Mesenchymal stem cell (in vitro differentiated cells and primary cell): ENCODE measurements at regions not wholly inside any gene's neighbourhood (a gene's known extent, or its start where the extent isn't known, plus 50 kb on each side); places are given as distances from the start of the nearest gene placed in this dataset.

Experiments used
- DNase-seq: peaks from one replicate; pipeline ENCODE4 v3.0.0-alpha.2; 2013
- H2AFZ ChIP-seq: one replicate; pipeline ENCODE4 v1.6.1; 2013; ENCODE audit warnings: low read depth, mild to moderate bottlenecking, control low read depth, inconsistent platforms, low read length, moderate library complexity
- H2AK5ac ChIP-seq: 2 replicates; pipeline ENCODE4 v1.6.1; 2013; ENCODE audit warnings: low read length, moderate library complexity, mild to moderate bottlenecking, inconsistent platforms; ENCODE audit not compliant: severe bottlenecking
- H2BK120ac ChIP-seq: one replicate; pipeline ENCODE4 v1.6.1; 2013; ENCODE audit warnings: low read depth, mild to moderate bottlenecking, inconsistent platforms, low read length, moderate library complexity
- H2BK12ac ChIP-seq, 2 experiments: one replicate each; pipeline ENCODE4 v1.6.1; 2013; ENCODE audit warnings: inconsistent platforms in 2 of 2, low read length in 2 of 2, mild to moderate bottlenecking in 2 of 2, moderate library complexity in 2 of 2, control low read depth in 1 of 2
- H2BK15ac ChIP-seq: one replicate; pipeline ENCODE4 v1.6.1; 2013; ENCODE audit warnings: mild to moderate bottlenecking, low read depth, inconsistent platforms; ENCODE audit not compliant: poor library complexity, severe bottlenecking
- H2BK5ac ChIP-seq: 2 replicates; pipeline ENCODE4 v1.6.1; 2013; ENCODE audit warnings: low read depth, mild to moderate bottlenecking, low read length, control low read depth, inconsistent platforms; ENCODE audit not compliant: poor library complexity, severe bottlenecking
- H3K14ac ChIP-seq, 2 experiments: one replicate each; pipeline ENCODE4 v1.6.1; 2013; ENCODE audit warnings: inconsistent platforms in 2 of 2, low read length in 2 of 2, control low read depth in 1 of 2, mild to moderate bottlenecking in 1 of 2, moderate library complexity in 1 of 2
- H3K18ac ChIP-seq, 2 experiments: one replicate each; pipeline ENCODE4 v1.6.1; 2013; ENCODE audit warnings: inconsistent platforms in 2 of 2, low read length in 2 of 2, control low read depth in 1 of 2, low read depth in 1 of 2, mild to moderate bottlenecking in 1 of 2
- H3K23ac ChIP-seq, 2 experiments: one replicate each; pipeline ENCODE4 v1.6.1; 2013; ENCODE audit warnings: inconsistent platforms in 2 of 2, low read length in 2 of 2, mild to moderate bottlenecking in 2 of 2, moderate library complexity in 2 of 2, control low read depth in 1 of 2
- H3K27ac ChIP-seq: 2 replicates; pipeline ENCODE4 v1.5.1; 2013; ENCODE audit warnings: mild to moderate bottlenecking, moderate library complexity, low read length, control low read depth, inconsistent platforms; ENCODE audit not compliant: poor library complexity, severe bottlenecking
- H3K27me3 ChIP-seq, 2 experiments: 2 replicates each; pipeline versions ENCODE4 v1.6.1 to v1.7.0; 2013; ENCODE audit warnings: low read length in 2 of 2, mild to moderate bottlenecking in 2 of 2, moderate library complexity in 2 of 2, control low read depth in 1 of 2, inconsistent platforms in 1 of 2; ENCODE audit not compliant: control insufficient read depth in 1 of 2, insufficient read depth in 1 of 2
- H3K36me3 ChIP-seq, 2 experiments: 2 replicates each; pipeline versions ENCODE4 v1.6.1 to v1.7.0; 2013; ENCODE audit warnings: low read length in 2 of 2, control low read depth in 1 of 2, inconsistent platforms in 1 of 2, low read depth in 1 of 2, mild to moderate bottlenecking in 1 of 2; ENCODE audit not compliant: insufficient read depth in 2 of 2, control insufficient read depth in 1 of 2
- H3K4ac ChIP-seq, 2 experiments: one replicate each; pipeline ENCODE4 v1.6.1; 2013; ENCODE audit warnings: inconsistent platforms in 2 of 2, low read length in 2 of 2, mild to moderate bottlenecking in 2 of 2, moderate library complexity in 2 of 2, control low read depth in 1 of 2, low read depth in 1 of 2
- H3K4me1 ChIP-seq: 2 replicates; pipeline ENCODE4 v1.6.1; 2013; ENCODE audit warnings: low read depth, low read length, control low read depth; ENCODE audit not compliant: control insufficient read depth, insufficient read depth
- H3K4me2 ChIP-seq: 2 replicates; pipeline ENCODE4 v1.6.1; 2013; ENCODE audit warnings: low read length, mild to moderate bottlenecking, inconsistent platforms; ENCODE audit not compliant: poor library complexity, severe bottlenecking
- H3K4me3 ChIP-seq, 2 experiments: 2 replicates each; pipeline versions ENCODE4 v1.5.1 to v1.7.0; 2013; ENCODE audit warnings: low read length in 2 of 2, mild to moderate bottlenecking in 2 of 2, control low read depth in 1 of 2, low read depth in 1 of 2; ENCODE audit not compliant: insufficient read depth in 1 of 2
- H3K79me1 ChIP-seq: replicated peaks from 2 replicates; pipeline ENCODE4 v1.6.1; 2013; ENCODE audit warnings: mild to moderate bottlenecking, control low read depth, low read length, inconsistent platforms; ENCODE audit not compliant: poor library complexity, severe bottlenecking
- H3K9ac ChIP-seq: 2 replicates; pipeline ENCODE4 v1.7.0; 2013; ENCODE audit warnings: mild to moderate bottlenecking, low read length, moderate library complexity
- H3K9me3 ChIP-seq: 2 replicates; pipeline ENCODE4 v1.7.0; 2013; ENCODE audit warnings: mild to moderate bottlenecking, low read length; ENCODE audit not compliant: control insufficient read depth
- H4K8ac ChIP-seq: one replicate; pipeline ENCODE4 v1.6.1; 2013; ENCODE audit warnings: inconsistent platforms, mild to moderate bottlenecking, low read length, moderate library complexity
- H4K91ac ChIP-seq: one replicate; pipeline ENCODE4 v1.6.1; 2013; ENCODE audit warnings: mild to moderate bottlenecking, low read length, inconsistent platforms
- WGBS: methylation state at CpG from one replicate; pipeline ENCODE4 v1.1.7; 2013; ENCODE audit warnings: mixed read lengths; 5-methylcytosine and 5-hydroxymethylcytosine counted together

- no peak for DNase-seq
- Histone ChIP-seq H2BK120ac (no peak overlapping the region), H3K27me3 (no peaks in the 10 kb centered on the region), H3K23ac (no peak overlapping the region), H3K4me2 (no peak overlapping the region), H3K9me3 (no peaks in the 10 kb centered on the region), H2AFZ (no peak overlapping the region), H4K91ac (no peak overlapping the region), H3K14ac (no peak overlapping the region), H2BK12ac (no peak overlapping the region), H3K18ac (no peak overlapping the region), H3K4ac (no peak overlapping the region), H3K36me3 (no peaks in the 10 kb centered on the region), H2BK15ac (no peak overlapping the region), H3K4me1 (peaks cover 1% of the 10 kb centered on the region), H2BK5ac (no peak overlapping the region), H4K8ac (no peak overlapping the region), H3K27ac (no peak overlapping the region), H3K4me3 (no peak overlapping the region), H3K9ac (no peak overlapping the region), H3K79me1 (no peaks in the 10 kb centered on the region), H2AK5ac (no peak overlapping the region)
- 86% methylated on average over 17 of the region's 17 CpGs for WGBS
These were observed 100.8 kb upstream of the C1orf174 start for GRCh38 chr1:4000811-4001251.

- no peak overlapping the region for H2BK12ac ChIP-seq
- H3K4me3 ChIP-seq: no peak overlapping the region
- peaks cover 1% of the 10 kb centered on the region for H3K4me1 ChIP-seq
- no peaks in the 10 kb centered on the region for H3K36me3 ChIP-seq
- no peak overlapping the region for H3K9ac ChIP-seq
- H3K4me2 ChIP-seq: no peak overlapping the region
- H2BK15ac ChIP-seq: no peak overlapping the region
- H3K18ac ChIP-seq: no peak overlapping the region
- H4K91ac ChIP-seq: no peak overlapping the region
- no peak overlapping the region for H3K14ac ChIP-seq
- no peak overlapping the region for H2AFZ ChIP-seq
- no peak overlapping the region for H4K8ac ChIP-seq
- no peak for DNase-seq
- H3K27me3 ChIP-seq: no peaks in the 10 kb centered on the region
- no peak overlapping the region for H3K23ac ChIP-seq
- H2BK5ac ChIP-seq: no peak overlapping the region
- H3K9me3 ChIP-seq: no peaks in the 10 kb centered on the region
- H2AK5ac ChIP-seq: no peak overlapping the region
- no peak overlapping the region for H3K4ac ChIP-seq
- no peak overlapping the region for H2BK120ac ChIP-seq
- no peaks in the 10 kb centered on the region for H3K79me1 ChIP-seq
- 80% methylated on average over 9 of the region's 10 CpGs for WGBS
- no peak overlapping the region for H3K27ac ChIP-seq
These were observed 101.4 kb upstream of the C1orf174 start for GRCh38 chr1:4001461-4001860.

GRCh38 chr1:4002061-4002521 is 102.0 kb upstream of the C1orf174 start:
- Histone ChIP-seq H2BK120ac (no peak overlapping the region), H2AK5ac (no peak overlapping the region), H3K18ac (no peak overlapping the region), H2AFZ (no peak overlapping the region), H3K4me2 (no peak overlapping the region), H3K9ac (no peak overlapping the region), H3K79me1 (no peaks in the 10 kb centered on the region), H3K9me3 (no peaks in the 10 kb centered on the region), H3K36me3 (no peaks in the 10 kb centered on the region), H2BK15ac (no peak overlapping the region), H2BK5ac (no peak overlapping the region), H3K4me1 (peaks cover 1% of the 10 kb centered on the region), H3K23ac (no peak overlapping the region), H3K4ac (no peak overlapping the region), H4K91ac (no peak overlapping the region), H4K8ac (no peak overlapping the region), H2BK12ac (no peak overlapping the region), H3K4me3 (no peak overlapping the region), H3K27me3 (no peaks in the 10 kb centered on the region), H3K14ac (no peak overlapping the region), H3K27ac (no peak overlapping the region)
- 78% methylated on average over 13 of the region's 13 CpGs for WGBS
- DNase-seq: no peak

GRCh38 chr1:4002741-4003140 is 102.7 kb upstream of the C1orf174 start:
- no peak overlapping the region for H2AK5ac ChIP-seq
- no peaks in the 10 kb centered on the region for H3K79me1 ChIP-seq
- no peak overlapping the region for H3K4me2 ChIP-seq
- H3K9ac ChIP-seq: no peak overlapping the region
- H2BK15ac ChIP-seq: no peak overlapping the region
- no peak overlapping the region for H3K4me3 ChIP-seq
- H3K23ac ChIP-seq: no peak overlapping the region
- H4K8ac ChIP-seq: no peak overlapping the region
- no peak overlapping the region for H3K4ac ChIP-seq
- no peak overlapping the region for H2BK12ac ChIP-seq
- no peaks in the 10 kb centered on the region for H3K27me3 ChIP-seq
- H2BK120ac ChIP-seq: no peak overlapping the region
- H2BK5ac ChIP-seq: no peak overlapping the region
- no peak overlapping the region for H4K91ac ChIP-seq
- DNase-seq: no peak
- peaks cover 1% of the 10 kb centered on the region for H3K4me1 ChIP-seq
- H2AFZ ChIP-seq: no peak overlapping the region
- no peak overlapping the region for H3K14ac ChIP-seq
- H3K18ac ChIP-seq: no peak overlapping the region
- no peak overlapping the region for H3K27ac ChIP-seq
- WGBS: 76% methylated on average over 10 of the region's 10 CpGs
- H3K36me3 ChIP-seq: no peaks in the 10 kb centered on the region
- no peaks in the 10 kb centered on the region for H3K9me3 ChIP-seq
